ENCODE measurements at regions not wholly inside any gene's neighbourhood (a gene's known extent, or its start where the extent isn't known, plus 50 kb on each side); places are given as distances from the start of the nearest gene placed in this dataset.

GRCh38 chr3:180320631-180321030 lies 281.3 kb upstream of the TTC14 start:
- CTCF ChIA-PET: no interaction called here
- Mint-ChIP-seq H3K27me3 (ENCODE audit: low read depth) (no peaks in the 10 kb centered on the region), H3K27ac (no peak overlapping the region), H3K9me3 (no peaks in the 10 kb centered on the region), H3K4me3 (no peak overlapping the region), H3K4me1 (no peaks in the 10 kb centered on the region), H3K36me3 (no peaks in the 10 kb centered on the region)
- no peak for ATAC-seq
- TF ChIP-seq ZBTB21 (CRISPR knock-in tag; IDR thresholded peaks at IDR 0.05; ENCODE audit: borderline replicate concordance) (no peak), FOXP1 (CRISPR knock-in tag; IDR thresholded peaks at IDR 0.05; ENCODE audit: borderline replicate concordance) (no peak), PRRX2 (CRISPR knock-in tag; IDR thresholded peaks at IDR 0.05) (no peak), IRF2 (CRISPR knock-in tag; IDR thresholded peaks at IDR 0.05; ENCODE audit: borderline replicate concordance, low read depth) (no peak), ERG (CRISPR knock-in tag; IDR thresholded peaks at IDR 0.05) (no peak), HMGA2 (CRISPR knock-in tag; IDR thresholded peaks at IDR 0.05) (no peak), GTF2I (CRISPR knock-in tag; conservative IDR thresholded peaks at IDR 0.05) (no peak), ZNF396 (CRISPR knock-in tag; IDR thresholded peaks at IDR 0.05; ENCODE audit: borderline replicate concordance) (no peak), ARID4B (CRISPR knock-in tag; IDR thresholded peaks at IDR 0.05; ENCODE audit: borderline replicate concordance) (no peak), AR (CRISPR knock-in tag; IDR thresholded peaks at IDR 0.05) (no peak), NFYB (CRISPR knock-in tag; conservative IDR thresholded peaks at IDR 0.05; ENCODE audit: low read depth) (no peak), MLX (CRISPR knock-in tag; IDR thresholded peaks at IDR 0.05) (no peak)
- POLR2A ChIA-PET: no interaction called here
- no peak for DNase-seq (ENCODE audit: low spot score)

- H3K4me3 Mint-ChIP-seq: no peak overlapping the region
- no peak for ATAC-seq
- H3K27me3 Mint-ChIP-seq (ENCODE audit: low read depth): no peaks in the 10 kb centered on the region
- no peak for TF ChIP-seq TCF7 (CRISPR knock-in tag; IDR thresholded peaks at IDR 0.05; ENCODE audit: low read depth)
- TF ChIP-seq IRF1 (CRISPR knock-in tag; IDR thresholded peaks at IDR 0.05): no peak
- TF ChIP-seq ZBTB21 (CRISPR knock-in tag; IDR thresholded peaks at IDR 0.05; ENCODE audit: borderline replicate concordance): no peak
- TF ChIP-seq CBFB (CRISPR knock-in tag; IDR thresholded peaks at IDR 0.05; ENCODE audit: low read depth): no peak
- H3K4me1 Mint-ChIP-seq: no peaks in the 10 kb centered on the region
- no peak overlapping the region for H3K27ac Mint-ChIP-seq
- POLR2A ChIA-PET: no interaction called here
- no peaks in the 10 kb centered on the region for H3K9me3 Mint-ChIP-seq
- CTCF ChIA-PET: no interaction called here
- DNase-seq (ENCODE audit: low spot score): no peak
- no peaks in the 10 kb centered on the region for H3K36me3 Mint-ChIP-seq
Observed at GRCh38 chr3:180321534-180321933, 280.4 kb upstream of the TTC14 start.

Data from WTC11 (cell line).